HEK293 (cell line): ENCODE measurements at regions not wholly inside any gene's neighbourhood (a gene's known extent, or its start where the extent isn't known, plus 50 kb on each side); places are given as distances from the start of the nearest gene placed in this dataset.

ENCODE experiments used
- AEBP2 ChIP-seq: fragments of 450-650 bp; formaldehyde crosslinking; IDR thresholded peaks from 2 replicates; pipeline ENCODE4 v1.5.1; 2016; ENCODE audit warnings: missing biosample characterization, missing genetic modification characterization, borderline replicate concordance
- GFI1B ChIP-seq: fragments of 450-650 bp; formaldehyde crosslinking; IDR thresholded peaks from 2 replicates; pipeline ENCODE4 v1.5.1; 2016; ENCODE audit warnings: missing biosample characterization, missing genetic modification characterization
- GLI2 ChIP-seq: fragments of 450-650 bp; formaldehyde crosslinking; IDR thresholded peaks from 2 replicates; pipeline ENCODE4; 2017; ENCODE audit warnings: missing biosample characterization, missing genetic modification characterization, low read depth, borderline replicate concordance
- HOXD13 ChIP-seq: sonication (generic); formaldehyde crosslinking; IDR thresholded peaks from 2 replicates; pipeline ENCODE4 v1.8.0; 2022; ENCODE audit warnings: missing genetic modification reagents, borderline replicate concordance
- KLF1 ChIP-seq: fragments of 450-650 bp; formaldehyde crosslinking; IDR thresholded peaks from 2 replicates; pipeline ENCODE4 v1.5.1; 2016; ENCODE audit warnings: missing biosample characterization, missing genetic modification characterization
- KLF7 ChIP-seq: fragments of 450-650 bp; formaldehyde crosslinking; IDR thresholded peaks from 2 replicates; pipeline ENCODE4 v1.5.1; 2016; ENCODE audit warnings: missing biosample characterization, missing genetic modification characterization, borderline replicate concordance
- MZF1 ChIP-seq: fragments of 450-650 bp; formaldehyde crosslinking; IDR thresholded peaks from 2 replicates; pipeline ENCODE4 v1.5.1; 2017; ENCODE audit warnings: missing biosample characterization, missing genetic modification characterization, borderline replicate concordance
- PRDM1 ChIP-seq: fragments of 450-650 bp; formaldehyde crosslinking; IDR thresholded peaks from 2 replicates; pipeline ENCODE4; 2016; ENCODE audit warnings: missing biosample characterization, missing genetic modification characterization
- SP3 ChIP-seq: fragments of 450-650 bp; formaldehyde crosslinking; IDR thresholded peaks from 2 replicates; pipeline ENCODE4 v1.5.1; 2016; ENCODE audit warnings: missing biosample characterization, missing genetic modification characterization
- ZBTB48 ChIP-seq: fragments of 450-650 bp; formaldehyde crosslinking; IDR thresholded peaks from 2 replicates; pipeline ENCODE4 v1.5.1; 2016; ENCODE audit warnings: missing biosample characterization, missing genetic modification characterization
- ZFP3 ChIP-seq: fragments of 450-650 bp; formaldehyde crosslinking; IDR thresholded peaks from 2 replicates; pipeline ENCODE4 v1.5.1; 2016; ENCODE audit warnings: low read depth, missing biosample characterization, missing genetic modification characterization
- ZNF132 ChIP-seq: fragments of 450-650 bp; formaldehyde crosslinking; IDR thresholded peaks from 2 replicates; pipeline ENCODE4 v1.5.1; 2017; ENCODE audit warnings: missing biosample characterization, missing genetic modification characterization, borderline replicate concordance
- ZNF146 ChIP-seq: fragments of 450-650 bp; formaldehyde crosslinking; IDR thresholded peaks from 2 replicates; pipeline ENCODE4 v1.5.1; 2016; ENCODE audit warnings: missing biosample characterization, missing genetic modification characterization
- ZNF157 ChIP-seq: fragments of 450-650 bp; formaldehyde crosslinking; IDR thresholded peaks from 2 replicates; pipeline ENCODE4 v1.5.1; 2016; ENCODE audit warnings: missing biosample characterization, missing genetic modification characterization
- ZNF211 ChIP-seq: fragments of 450-650 bp; formaldehyde crosslinking; IDR thresholded peaks from 2 replicates; pipeline ENCODE4 v1.5.1; 2016; ENCODE audit warnings: low read depth, missing biosample characterization, missing genetic modification characterization
- ZNF311 ChIP-seq: fragments of 450-650 bp; formaldehyde crosslinking; IDR thresholded peaks from 2 replicates; pipeline ENCODE4 v1.5.1; 2017; ENCODE audit warnings: missing biosample characterization, missing genetic modification characterization, borderline replicate concordance
- ZNF324 ChIP-seq: fragments of 450-650 bp; formaldehyde crosslinking; IDR thresholded peaks from 2 replicates; pipeline ENCODE4 v1.5.1; 2016; ENCODE audit warnings: missing biosample characterization, missing genetic modification characterization
- ZNF335 ChIP-seq: fragments of 450-650 bp; formaldehyde crosslinking; conservative IDR thresholded peaks from 2 replicates; pipeline ENCODE4 v1.5.1; 2016; ENCODE audit warnings: missing biosample characterization, missing genetic modification characterization
- ZNF394 ChIP-seq: fragments of 450-650 bp; formaldehyde crosslinking; IDR thresholded peaks from 2 replicates; pipeline ENCODE4 v1.5.1; 2016; ENCODE audit warnings: missing biosample characterization, missing genetic modification characterization, mild to moderate bottlenecking, moderate library complexity, borderline replicate concordance
- ZNF404 ChIP-seq: fragments of 450-650 bp; formaldehyde crosslinking; IDR thresholded peaks from 2 replicates; pipeline ENCODE4 v1.5.1; 2017; ENCODE audit warnings: missing biosample characterization, missing genetic modification characterization
- ZNF560 ChIP-seq: fragments of 450-650 bp; formaldehyde crosslinking; IDR thresholded peaks from 2 replicates; pipeline ENCODE4 v1.5.1; 2017; ENCODE audit warnings: missing biosample characterization, missing genetic modification characterization, borderline replicate concordance
- ZNF623 ChIP-seq: fragments of 450-650 bp; formaldehyde crosslinking; IDR thresholded peaks from 2 replicates; pipeline ENCODE4 v1.5.1; 2016; ENCODE audit warnings: missing biosample characterization, missing genetic modification characterization
- ZNF626 ChIP-seq: fragments of 450-650 bp; sonication (Bioruptor Pico); formaldehyde crosslinking; IDR thresholded peaks from 2 replicates; pipeline ENCODE4 v1.5.1; 2018; ENCODE audit warnings: missing biosample characterization, missing genetic modification characterization, inconsistent platforms
- ZNF658 ChIP-seq: fragments of 450-650 bp; formaldehyde crosslinking; IDR thresholded peaks from 2 replicates; pipeline ENCODE4; 2016; ENCODE audit warnings: missing biosample characterization, missing genetic modification characterization
- ZNF677 ChIP-seq: fragments of 450-650 bp; IDR thresholded peaks from 2 replicates; pipeline ENCODE4 v1.5.0; 2018; ENCODE audit warnings: missing biosample characterization, mild to moderate bottlenecking, missing genetic modification characterization, moderate library complexity
- ZNF76 ChIP-seq: fragments of 450-650 bp; formaldehyde crosslinking; IDR thresholded peaks from 2 replicates; pipeline ENCODE4; 2016; ENCODE audit warnings: low read depth, missing biosample characterization, missing genetic modification characterization, borderline replicate concordance
- ZNF776 ChIP-seq: fragments of 450-650 bp; formaldehyde crosslinking; IDR thresholded peaks from 2 replicates; pipeline ENCODE4 v1.5.0; 2017; ENCODE audit warnings: missing biosample characterization, missing genetic modification characterization, borderline replicate concordance
- ZNF777 ChIP-seq: fragments of 450-650 bp; formaldehyde crosslinking; IDR thresholded peaks from 2 replicates; pipeline ENCODE4 v1.5.1; 2017; ENCODE audit warnings: missing biosample characterization, missing genetic modification characterization, borderline replicate concordance
- ZNF792 ChIP-seq: fragments of 450-650 bp; formaldehyde crosslinking; IDR thresholded peaks from 2 replicates; pipeline ENCODE4 v1.5.1; 2016; ENCODE audit warnings: missing biosample characterization, missing genetic modification characterization
- ZSCAN16 ChIP-seq: fragments of 450-650 bp; formaldehyde crosslinking; IDR thresholded peaks from 2 replicates; pipeline ENCODE4 v1.5.1; 2016; ENCODE audit warnings: missing biosample characterization, missing genetic modification characterization
- TF ChIP-seq, protein P1 (sequence below): fragments of 450-650 bp; IDR thresholded peaks from 2 replicates; pipeline ENCODE4 v1.5.1; 2018; ENCODE audit warnings: missing biosample characterization, mild to moderate bottlenecking, missing genetic modification characterization
- TF ChIP-seq, protein P2 (sequence below): fragments of 450-650 bp; formaldehyde crosslinking; IDR thresholded peaks from 2 replicates; pipeline ENCODE4 v1.5.1; 2016; ENCODE audit warnings: missing biosample characterization, missing genetic modification characterization, low read depth
- TF ChIP-seq, protein P3 (sequence below): fragments of 450-650 bp; formaldehyde crosslinking; IDR thresholded peaks from 2 replicates; pipeline ENCODE4 v1.5.1; 2016; ENCODE audit warnings: missing biosample characterization, missing genetic modification characterization

DNA sequence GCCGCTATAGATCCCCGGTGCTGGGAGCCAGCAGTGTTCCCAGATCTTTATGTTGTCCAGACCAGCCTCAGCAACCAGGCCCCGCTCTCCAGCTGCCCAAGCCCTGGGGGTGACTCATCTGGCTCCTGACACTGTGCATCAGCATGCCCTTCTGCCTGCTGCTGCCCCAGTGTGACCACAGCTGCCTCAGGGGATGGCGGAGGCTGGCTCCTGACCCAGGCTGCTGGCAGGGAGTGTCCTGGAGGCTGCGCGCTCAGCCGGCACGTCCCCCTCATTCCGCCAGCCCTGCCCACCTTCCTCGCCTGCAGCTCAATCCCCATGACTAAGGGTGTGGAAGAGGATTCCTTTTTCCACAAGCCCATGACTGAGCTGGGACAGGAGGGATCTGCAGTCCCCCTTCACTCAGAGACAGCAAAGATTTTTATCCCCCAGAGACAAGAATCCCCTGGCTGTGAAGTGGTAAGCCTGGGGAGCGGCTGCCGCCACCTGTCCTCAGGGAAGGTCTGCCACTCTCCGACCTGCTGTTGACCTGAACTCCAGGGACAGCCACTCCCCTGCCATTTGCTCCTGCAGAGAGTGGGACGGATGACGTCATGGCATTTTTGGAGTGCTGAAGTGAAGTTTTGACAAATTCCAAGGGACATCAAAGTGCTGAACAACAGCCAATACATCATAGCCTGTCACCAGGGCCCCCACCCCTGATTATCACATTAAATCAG is 182.8 kb upstream of the BMPER start (continued):
- no peak for TF ChIP-seq ZNF623 (tag by site-specific recombination)
- no peak for TF ChIP-seq ZNF132 (tag by site-specific recombination)
- no peak for TF ChIP-seq ZNF324 (tag by site-specific recombination)
- TF ChIP-seq ZNF560 (tag by site-specific recombination) = no peak
- no peak for TF ChIP-seq ZNF311 (tag by site-specific recombination)
- 0 out of 2 replicates have a peak, but pooled peaks have one; percentile 12 for TF ChIP-seq PRDM1 (tag by site-specific recombination)
- no peak for TF ChIP-seq HOXD13 (CRISPR knock-in tag)
- TF ChIP-seq ZNF211 (tag by site-specific recombination) = no peak
- TF ChIP-seq, protein P1, sequence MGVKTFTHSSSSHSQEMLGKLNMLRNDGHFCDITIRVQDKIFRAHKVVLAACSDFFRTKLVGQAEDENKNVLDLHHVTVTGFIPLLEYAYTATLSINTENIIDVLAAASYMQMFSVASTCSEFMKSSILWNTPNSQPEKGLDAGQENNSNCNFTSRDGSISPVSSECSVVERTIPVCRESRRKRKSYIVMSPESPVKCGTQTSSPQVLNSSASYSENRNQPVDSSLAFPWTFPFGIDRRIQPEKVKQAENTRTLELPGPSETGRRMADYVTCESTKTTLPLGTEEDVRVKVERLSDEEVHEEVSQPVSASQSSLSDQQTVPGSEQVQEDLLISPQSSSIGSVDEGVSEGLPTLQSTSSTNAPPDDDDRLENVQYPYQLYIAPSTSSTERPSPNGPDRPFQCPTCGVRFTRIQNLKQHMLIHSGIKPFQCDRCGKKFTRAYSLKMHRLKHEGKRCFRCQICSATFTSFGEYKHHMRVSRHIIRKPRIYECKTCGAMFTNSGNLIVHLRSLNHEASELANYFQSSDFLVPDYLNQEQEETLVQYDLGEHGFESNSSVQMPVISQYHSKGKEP (tag by site-specific recombination) = no peak
- no peak for TF ChIP-seq ZFP3 (tag by site-specific recombination)
- TF ChIP-seq ZNF157 (tag by site-specific recombination) = no peak
- TF ChIP-seq ZNF677 = no peak
- TF ChIP-seq ZNF626 (tag by site-specific recombination) = no peak
- no peak for TF ChIP-seq ZNF76 (tag by site-specific recombination)
- no peak for TF ChIP-seq SP3 (tag by site-specific recombination)
- TF ChIP-seq KLF7 (tag by site-specific recombination) = no peak
- no peak for TF ChIP-seq ZNF146 (tag by site-specific recombination)
- TF ChIP-seq ZNF335 (tag by site-specific recombination) = peak; percentile 27; the same call in 1 of the 2 replicates
- TF ChIP-seq GLI2 (tag by site-specific recombination) = no peak
- no peak for TF ChIP-seq ZNF394
- peak; percentile 97 for TF ChIP-seq MZF1 (tag by site-specific recombination)
- TF ChIP-seq ZNF777 (tag by site-specific recombination) = no peak
- no peak for TF ChIP-seq AEBP2 (tag by site-specific recombination)
- TF ChIP-seq ZBTB48 (tag by site-specific recombination) = peak; percentile 69; the same call in 1 of the 2 replicates
- TF ChIP-seq ZNF404 (tag by site-specific recombination) = no peak
- TF ChIP-seq KLF1 (tag by site-specific recombination) = peak; percentile 38; the same call in 1 of the 2 replicates
- TF ChIP-seq, protein P2, sequence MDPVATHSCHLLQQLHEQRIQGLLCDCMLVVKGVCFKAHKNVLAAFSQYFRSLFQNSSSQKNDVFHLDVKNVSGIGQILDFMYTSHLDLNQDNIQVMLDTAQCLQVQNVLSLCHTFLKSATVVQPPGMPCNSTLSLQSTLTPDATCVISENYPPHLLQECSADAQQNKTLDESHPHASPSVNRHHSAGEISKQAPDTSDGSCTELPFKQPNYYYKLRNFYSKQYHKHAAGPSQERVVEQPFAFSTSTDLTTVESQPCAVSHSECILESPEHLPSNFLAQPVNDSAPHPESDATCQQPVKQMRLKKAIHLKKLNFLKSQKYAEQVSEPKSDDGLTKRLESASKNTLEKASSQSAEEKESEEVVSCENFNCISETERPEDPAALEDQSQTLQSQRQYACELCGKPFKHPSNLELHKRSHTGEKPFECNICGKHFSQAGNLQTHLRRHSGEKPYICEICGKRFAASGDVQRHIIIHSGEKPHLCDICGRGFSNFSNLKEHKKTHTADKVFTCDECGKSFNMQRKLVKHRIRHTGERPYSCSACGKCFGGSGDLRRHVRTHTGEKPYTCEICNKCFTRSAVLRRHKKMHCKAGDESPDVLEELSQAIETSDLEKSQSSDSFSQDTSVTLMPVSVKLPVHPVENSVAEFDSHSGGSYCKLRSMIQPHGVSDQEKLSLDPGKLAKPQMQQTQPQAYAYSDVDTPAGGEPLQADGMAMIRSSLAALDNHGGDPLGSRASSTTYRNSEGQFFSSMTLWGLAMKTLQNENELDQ (tag by site-specific recombination) = no peak
- TF ChIP-seq ZNF792 (tag by site-specific recombination) = no peak
- TF ChIP-seq ZNF658 = no peak
- TF ChIP-seq ZNF776 = no peak
- TF ChIP-seq ZSCAN16 (tag by site-specific recombination) = no peak
- TF ChIP-seq, protein P3, sequence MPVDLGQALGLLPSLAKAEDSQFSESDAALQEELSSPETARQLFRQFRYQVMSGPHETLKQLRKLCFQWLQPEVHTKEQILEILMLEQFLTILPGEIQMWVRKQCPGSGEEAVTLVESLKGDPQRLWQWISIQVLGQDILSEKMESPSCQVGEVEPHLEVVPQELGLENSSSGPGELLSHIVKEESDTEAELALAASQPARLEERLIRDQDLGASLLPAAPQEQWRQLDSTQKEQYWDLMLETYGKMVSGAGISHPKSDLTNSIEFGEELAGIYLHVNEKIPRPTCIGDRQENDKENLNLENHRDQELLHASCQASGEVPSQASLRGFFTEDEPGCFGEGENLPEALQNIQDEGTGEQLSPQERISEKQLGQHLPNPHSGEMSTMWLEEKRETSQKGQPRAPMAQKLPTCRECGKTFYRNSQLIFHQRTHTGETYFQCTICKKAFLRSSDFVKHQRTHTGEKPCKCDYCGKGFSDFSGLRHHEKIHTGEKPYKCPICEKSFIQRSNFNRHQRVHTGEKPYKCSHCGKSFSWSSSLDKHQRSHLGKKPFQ = no peak
- TF ChIP-seq GFI1B (tag by site-specific recombination) = no peak
